Heart left ventricle (tissue), 16 donors: ENCODE measurements at regions not wholly inside any gene's neighbourhood (a gene's known extent, or its start where the extent isn't known, plus 50 kb on each side); places are given as distances from the start of the nearest gene placed in this dataset.

Experiments
- ATAC-seq, 4 donors: fragments of 200-7000 bp; cut with Tn5 transposase; one replicate each; pipeline ENCODE4 v1.9.1; 2020 to 2022; ENCODE audit warnings: moderate library complexity in 4 of 4, mild to moderate bottlenecking in 3 of 4, moderate number of reproducible peaks in 1 of 4
- DNase-seq, 5 donors: peaks; one replicate each; pipeline ENCODE4 v3.0.0-alpha.2; 2020
- H3K27ac ChIP-seq, 12 donors: fragments of 200-600 bp; sonication (generic) in 4 of 12; one replicate each; pipeline versions ENCODE4 v1.5.0 to v1.8.0; 2016 to 2022; ENCODE audit warnings: mild to moderate bottlenecking in 2 of 12
- H3K27me3 ChIP-seq, 9 donors: fragments of 200-600 bp; sonication (generic) in 2 of 9; one replicate each; pipeline versions ENCODE4 v1.5.1 to v1.8.0; 2016 to 2022; ENCODE audit warnings: mild to moderate bottlenecking in 3 of 9
- H3K36me3 ChIP-seq, 9 donors: fragments of 200-600 bp; sonication (generic) in 2 of 9; one replicate each; pipeline versions ENCODE4 v1.5.0 to v1.8.0; 2018 to 2022; ENCODE audit warnings: mild to moderate bottlenecking in 2 of 9
- H3K4me1 ChIP-seq, 12 donors: fragments of 200-600 bp; sonication (generic) in 4 of 12; one replicate each; pipeline versions ENCODE4 v1.5.0 to v1.8.0; 2016 to 2022; ENCODE audit warnings: mild to moderate bottlenecking in 3 of 12
- H3K4me3 ChIP-seq, 12 donors: fragments of 200-600 bp; sonication (generic) in 4 of 12; one replicate each; pipeline versions ENCODE4 v1.5.0 to v1.8.0; 2017 to 2022; ENCODE audit warnings: mild to moderate bottlenecking in 9 of 12, moderate library complexity in 4 of 12
- H3K9me3 ChIP-seq, 12 donors: fragments of 200-600 bp; sonication (generic) in 4 of 12; one replicate each; pipeline versions ENCODE4 v1.5.0 to v1.8.0; 2016 to 2022; ENCODE audit warnings: mild to moderate bottlenecking in 1 of 12
- CTCF ChIP-seq, 12 donors: fragments of 200-600 bp; sonication (generic) in 4 of 12; IDR thresholded peaks; one replicate each; pipeline versions ENCODE4 v1.5.0 to v1.8.0; 2018 to 2022; ENCODE audit warnings: antibody characterized with exemption in 12 of 12, mild to moderate bottlenecking in 5 of 12
- POLR2A ChIP-seq, 2 donors: fragments of 450-650 bp; IDR thresholded peaks; one replicate each; pipeline ENCODE4 v1.6.1; 2017; ENCODE audit warnings: antibody characterized with exemption in 2 of 2, mild to moderate bottlenecking in 2 of 2, moderate library complexity in 2 of 2
- WGBS, 4 donors: extraction: QIAGEN DNeasy Blood & Tissue Kit in 2 of 4; methylation state at CpG; one replicate each; pipeline versions ENCODE4 v1.1.5 to v1.1.7; 2013 to 2018; 5-methylcytosine and 5-hydroxymethylcytosine counted together
- intact Hi-C, 10 donors: fragments of 100-400 bp; cut with DNase I; formaldehyde crosslinking; loops; one replicate each; pipeline versions ENCODE4 v1.11.1 to v1.14.2; 2022
- donor health status: ischemic (EF 13 %, LVEDD 7.1; RV severe dilation, severe dysfunction).
- donor health status: healthy with polysubstance abuse.
- donor health status: DM: no; HTN: yes; CAD: no.
- donor health status: DM: no; HTN: no; CAD: no.
- donor health status: ischemic (EF 25% LVEDD 6.9; RV normal size, moderate dysfunction).
- donor health status: ischemic (EF 25% LVEDD 5.7; RV mildly dilated, moderate dysfunction).
- donor health status: healthy.
- donor health status: DM: yes; HTN: yes; CAD: no.
- donor health status: ischemic (EF 35%, LVEDD 5.7; RV mildly dilated, moderate dysfunction).
- donor health status: nonischemic (EF 11% LVEDD 7.7; RV severe dilation, severe dysfunction).
- donor health status: DM: yes; HTN: yes; CAD: no.
- donor health status: PGD.
- donor health status: ischemic (EF 29% LVEDD 5.4; RV normal size, mild dysfunction).
- donor health status: nonischemic (EF 23%, LVEDD 6.1; RV moderate dilation, normal function).

GRCh38 chr1:29575277-29575676 lies 339.0 kb downstream of the PTPRU start:
- TF ChIP-seq POLR2A (IDR thresholded peaks at IDR 0.05): no peak
- no peak for TF ChIP-seq CTCF (IDR thresholded peaks at IDR 0.05)
- 29 to 47% (median 35%) methylated on average over 6 of the region's 6 CpGs for WGBS, 4 donors
- H3K27me3 ChIP-seq: peaks cover 0 to 11% (median 0%) of the 10 kb centered on the region in 9 donors
- no peaks in the 10 kb centered on the region for H3K9me3 ChIP-seq
- H3K4me3 ChIP-seq: no peak overlapping the region
- intact Hi-C loops: no loop called here
- DNase-seq (peak; percentile 33 to 80 (median 56)), ATAC-seq (peak; percentile 96 to 97 (median 96))
- H3K27ac ChIP-seq: no peak overlapping the region
- H3K36me3 ChIP-seq: no peaks in the 10 kb centered on the region
- peaks cover 0 to 7% (median 0%) of the 10 kb centered on the region in 12 donors for H3K4me1 ChIP-seq

- Histone ChIP-seq H3K27me3 (peaks cover 0 to 11% (median 0%) of the 10 kb centered on the region in 9 donors), H3K4me1 (peaks cover 0 to 7% (median 0%) of the 10 kb centered on the region in 12 donors), H3K9me3 (no peaks in the 10 kb centered on the region), H3K4me3 (no peak overlapping the region), H3K36me3 (no peaks in the 10 kb centered on the region), H3K27ac (no peak overlapping the region)
- TF ChIP-seq POLR2A (IDR thresholded peaks at IDR 0.05) (no peak), CTCF (IDR thresholded peaks at IDR 0.05) (no peak)
- 67 to 94% (median 83%) methylated on average over 2 of the region's 2 CpGs for WGBS, 4 donors
- peak in 1 of 5 donors; percentile 9 for DNase-seq
- intact Hi-C loops: no loop called here
- no peak for ATAC-seq
Measured at GRCh38 chr1:29574871-29575270, 338.5 kb downstream of the PTPRU start.

- Histone ChIP-seq H3K27me3 (no peaks in the 10 kb centered on the region), H3K4me1 (peaks cover 0 to 4% (median 0%) of the 10 kb centered on the region in 12 donors), H3K36me3 (no peaks in the 10 kb centered on the region), H3K9me3 (peaks cover 0 to 35% (median 26%) of the 10 kb centered on the region in 12 donors), H3K27ac (no peak overlapping the region), H3K4me3 (no peak overlapping the region)
- TF ChIP-seq CTCF (IDR thresholded peaks at IDR 0.05) (no peak), POLR2A (IDR thresholded peaks at IDR 0.05) (no peak)
- intact Hi-C loops: no loop called here
- 69 to 76% (median 73%) methylated on average over 5 of the region's 5 CpGs for WGBS, 4 donors
- DNase-seq (peak in 2 of 5 donors; percentile 48 to 59), ATAC-seq (peak in 1 of 4 donors; percentile 64)
Measured at GRCh38 chr1:29569971-29570634, 333.8 kb downstream of the PTPRU start.

GRCh38 chr1:29567257-29567656 lies 330.9 kb downstream of the PTPRU start:
- intact Hi-C loops: no loop called here
- 74 to 88% (median 82%) methylated on average over 1 of the region's 1 CpG for WGBS, 4 donors
- H3K4me1 ChIP-seq: no peaks in the 10 kb centered on the region

More at GRCh38 chr1:29567257-29567656, 330.9 kb downstream of the PTPRU start:
- Histone ChIP-seq H3K27ac (no peak overlapping the region), H3K4me3 (no peak overlapping the region), H3K36me3 (no peaks in the 10 kb centered on the region), H3K9me3 (peaks cover 0 to 61% (median 43%) of the 10 kb centered on the region in 12 donors), H3K27me3 (no peaks in the 10 kb centered on the region)
- TF ChIP-seq POLR2A (IDR thresholded peaks at IDR 0.05) (no peak), CTCF (IDR thresholded peaks at IDR 0.05) (no peak)
- no peak for DNase-seq
- ATAC-seq: no peak
